ENCODE measurements at regions not wholly inside any gene's neighbourhood (a gene's known extent, or its start where the extent isn't known, plus 50 kb on each side); places are given as distances from the start of the nearest gene placed in this dataset.
"Not testable (repeated sequence)": the region's sequence is repeated elsewhere in the genome, so short reads cannot be mapped to it uniquely, and the experiment has no call there.

- no peak for DNase-seq
Measured at GRCh38 chr3:68676136-68676535, 256.2 kb downstream of the TAFA4 start.

GRCh38 chr3:68667346-68667745 lies 265.0 kb downstream of the TAFA4 start:
- DNase-seq: no peak

- DNase-seq: no peak
Measured at GRCh38 chr3:68666429-68667136, 265.8 kb downstream of the TAFA4 start.

- no peak for DNase-seq
Measured at GRCh38 chr3:68664276-68664675, 268.1 kb downstream of the TAFA4 start.

- DNase-seq: no peak
Measured at GRCh38 chr3:68662176-68662575, 270.2 kb downstream of the TAFA4 start.

- DNase-seq: not testable (repeated sequence)
Measured at GRCh38 chr3:68650657-68651056, 281.7 kb downstream of the TAFA4 start.

GRCh38 chr3:68648494-68648893 lies 283.9 kb downstream of the TAFA4 start:
- no peak for DNase-seq

GRCh38 chr3:68631850-68632545 lies 300.3 kb downstream of the TAFA4 start:
- no peak for DNase-seq

- no peak for DNase-seq
Measured at GRCh38 chr3:68620211-68620610, 312.1 kb downstream of the TAFA4 start.

GRCh38 chr3:68614087-68614486 lies 318.3 kb downstream of the TAFA4 start:
- DNase-seq: no peak

GRCh38 chr3:68571321-68571720 lies 361.0 kb downstream of the TAFA4 start:
- DNase-seq: no peak

GRCh38 chr3:68560728-68561127 lies 371.6 kb downstream of the TAFA4 start:
- no peak for DNase-seq

- no peak for DNase-seq
Measured at GRCh38 chr3:68535782-68536181, 396.6 kb downstream of the TAFA4 start.

GRCh38 chr3:68523330-68523729 lies 409.0 kb downstream of the TAFA4 start:
- no peak for DNase-seq

GRCh38 chr3:68515237-68515636 lies 417.1 kb downstream of the TAFA4 start:
- no peak for DNase-seq

GRCh38 chr3:68504201-68504600 lies 428.1 kb downstream of the TAFA4 start:
- DNase-seq: no peak

- not testable (repeated sequence) for DNase-seq
Measured at GRCh38 chr3:68485845-68486244, 446.5 kb downstream of the TAFA4 start.

- DNase-seq: no peak
Measured at GRCh38 chr3:68485051-68485450, 447.3 kb downstream of the TAFA4 start.

GRCh38 chr3:68483601-68484000 lies 448.7 kb downstream of the TAFA4 start:
- no peak for DNase-seq

- no peak for DNase-seq
Measured at GRCh38 chr3:68483041-68483440, 449.3 kb downstream of the TAFA4 start.

- no peak for DNase-seq
Measured at GRCh38 chr3:68482565-68482964, 449.8 kb downstream of the TAFA4 start.

- DNase-seq: no peak
Measured at GRCh38 chr3:68479779-68480178, 452.6 kb downstream of the TAFA4 start.

GRCh38 chr3:68468695-68469375 lies 463.5 kb downstream of the TAFA4 start:
- DNase-seq: no peak

- no peak for DNase-seq
Measured at GRCh38 chr3:68467465-68467864, 464.9 kb downstream of the TAFA4 start.
